GM19438 (cell line): ENCODE measurements at regions not wholly inside any gene's neighbourhood (a gene's known extent, or its start where the extent isn't known, plus 50 kb on each side); places are given as distances from the start of the nearest gene placed in this dataset.

Experiments used
- ATAC-seq: cut with Tn5 transposase; IDR thresholded peaks from one replicate; pipeline ENCODE4 v1.9.1; 2021; ENCODE audit warnings: low read depth; ENCODE audit not compliant: unreplicated experiment

- no peak for ATAC-seq
These were observed 55.9 kb upstream of the RALGAPA2 start for GRCh38 chr20:20768202-20768815.

- no peak for ATAC-seq
These were observed 53.4 kb upstream of the RALGAPA2 start for GRCh38 chr20:20765696-20766365.

GRCh38 chr20:20763650-20764049, 51.2 kb upstream of the RALGAPA2 start:
- ATAC-seq, result no peak
